GM12878 (cell line): ENCODE measurements at regions not wholly inside any gene's neighbourhood (a gene's known extent, or its start where the extent isn't known, plus 50 kb on each side); places are given as distances from the start of the nearest gene placed in this dataset.

Experiments
- ATAC-seq: fragments of 200-7000 bp; cut with Tn5 transposase; 3 replicates; pipeline ENCODE4 v1.9.1; 2020; ENCODE audit warnings: mild to moderate bottlenecking, moderate library complexity
- BruUV-seq: library from RNA; stranded (reverse); fragments of 400-500 nt; replicated peaks from 2 replicates; lab custom pipeline; 2021; lab: Mats Ljungman, UMichigan
- CTCF ChIA-PET: fragments of 300-600 bp; sonication (Branson Sonifier 250); formaldehyde crosslinking; extraction: SDS; loops from one replicate; lab custom pipeline; 2021; ENCODE audit warnings: inconsistent platforms; lab: Yijun Ruan, JAX
- POLR2A ChIA-PET: fragments of 350-600 bp; formaldehyde crosslinking; extraction: SDS; loops from one replicate; lab custom pipeline; 2021; ENCODE audit warnings: inconsistent platforms; lab: Charles Lee
- RAD21 ChIA-PET: fragments of 300-600 bp; sonication (Branson Sonifier 250); formaldehyde crosslinking; loops from one replicate; lab custom pipeline; 2023; ENCODE audit warnings: antibody characterized with exemption; ENCODE audit not compliant: unreplicated experiment; lab: Charles Lee
- SMC1A ChIA-PET: fragments of 300-600 bp; sonication (Branson Sonifier 250); formaldehyde crosslinking; loops from one replicate; lab custom pipeline; 2023; ENCODE audit not compliant: unreplicated experiment, uncharacterized antibody; lab: Charles Lee
- DNase-seq: peaks from one replicate; pipeline ENCODE4 v3.0.0-alpha.2; 2011; ENCODE audit warnings: low read depth, low spot score
- FAIRE-seq: peaks from 3 replicates; lab custom pipeline; 2011; peaks lifted over from hg19 to GRCh38; lab: Jason Lieb, UNC
- H2AFZ ChIP-seq: 2 replicates; pipeline ENCODE4 v1.6.0; 2011; ENCODE audit warnings: low read depth, low read length, control low read depth; ENCODE audit not compliant: control insufficient read depth
- H3K27ac ChIP-seq: 2 replicates; pipeline ENCODE4 v1.5.1; 2011; ENCODE audit warnings: control low read depth; ENCODE audit not compliant: control insufficient read depth, insufficient read depth
- H3K27me3 ChIP-seq, 2 experiments: replicated peaks in 1 of 2; 2 replicates each; pipeline versions ENCODE4 v1.6.0 to v1.6.1; 2011; ENCODE audit warnings: low read length in 1 of 2; ENCODE audit not compliant: control insufficient read depth in 2 of 2, insufficient read depth in 2 of 2
- H3K36me3 ChIP-seq, 2 experiments: 2 replicates each; pipeline ENCODE4 v1.5.1; 2011; ENCODE audit warnings: low read length in 1 of 2; ENCODE audit not compliant: control insufficient read depth in 2 of 2, insufficient read depth in 2 of 2
- H3K4me1 ChIP-seq: 2 replicates; pipeline ENCODE4 v1.6.1; 2011; ENCODE audit warnings: mild to moderate bottlenecking, low read length, moderate library complexity, mixed read lengths; ENCODE audit not compliant: control insufficient read depth, insufficient read depth
- H3K4me2 ChIP-seq: 2 replicates; pipeline ENCODE4 v1.6.0; 2011; ENCODE audit warnings: control low read depth; ENCODE audit not compliant: control insufficient read depth, insufficient read depth
- H3K4me3 ChIP-seq: fragments of 200-600 bp; sonication (generic); 2 replicates; pipeline ENCODE4 v1.5.1; 2016
- H3K79me2 ChIP-seq: 2 replicates; pipeline ENCODE4 v1.6.0; 2011; ENCODE audit warnings: low read length; ENCODE audit not compliant: control insufficient read depth, insufficient read depth
- H3K9ac ChIP-seq: 2 replicates; pipeline ENCODE4 v1.8.0; 2011; ENCODE audit warnings: low read length, control low read depth, mixed read lengths; ENCODE audit not compliant: control insufficient read depth, insufficient read depth
- H3K9me3 ChIP-seq: replicated peaks from 3 replicates; pipeline ENCODE4 v1.5.1; 2011; ENCODE audit warnings: mild to moderate bottlenecking, low read length; ENCODE audit not compliant: control insufficient read depth, insufficient read depth
- H4K20me1 ChIP-seq: 2 replicates; pipeline ENCODE4 v1.6.0; 2011; ENCODE audit not compliant: control insufficient read depth, insufficient read depth
- ETV6 ChIP-seq, 2 experiments: fragments of 450-650 bp in 1 of 2; IDR thresholded peaks in 1 of 2; conservative IDR thresholded peaks in 1 of 2; 2 replicates each; pipeline ENCODE4 v1.6.1; 2014; ENCODE audit warnings: antibody characterized with exemption in 1 of 2, borderline replicate concordance in 1 of 2, low read depth in 1 of 2, mild to moderate bottlenecking in 1 of 2, moderate library complexity in 1 of 2
- FOXM1 ChIP-seq: IDR thresholded peaks from 2 replicates; pipeline ENCODE4 v1.6.1; 2012; ENCODE audit warnings: low read depth, mild to moderate bottlenecking, inconsistent platforms, low read length, moderate library complexity
- KAT2A ChIP-seq: conservative IDR thresholded peaks from 2 replicates; pipeline ENCODE4 v1.6.1; 2011; ENCODE audit warnings: low read depth, low read length; ENCODE audit not compliant: control insufficient read depth
- MYB ChIP-seq: fragments of 150-350 bp; IDR thresholded peaks from 2 replicates; pipeline ENCODE4 v1.6.1; 2014; ENCODE audit warnings: mild to moderate bottlenecking, low read depth, low read length, borderline replicate concordance
- NFYB ChIP-seq: IDR thresholded peaks from 2 replicates; pipeline ENCODE4 v1.6.1; 2011; ENCODE audit warnings: low read depth, mild to moderate bottlenecking, low read length, improper control_type of control experiment, moderate library complexity; ENCODE audit not compliant: insufficient read depth
- POLR2AphosphoS5 ChIP-seq: IDR thresholded peaks from 2 replicates; pipeline ENCODE4 v1.6.1; 2011; ENCODE audit warnings: mild to moderate bottlenecking, low read length, inconsistent platforms
- RBBP5 ChIP-seq: fragments of 200-600 bp; sonication (generic); conservative IDR thresholded peaks from 2 replicates; pipeline ENCODE4 v1.6.1; 2016
- SIX5 ChIP-seq: IDR thresholded peaks from 2 replicates; pipeline ENCODE4 v1.6.1; 2011; ENCODE audit warnings: mild to moderate bottlenecking, low read depth, low read length, moderate library complexity; ENCODE audit not compliant: severe bottlenecking
- SMAD5 ChIP-seq: IDR thresholded peaks from 2 replicates; pipeline ENCODE4 v1.6.1; 2016; ENCODE audit warnings: antibody characterized with exemption, low read depth
- SREBF1 ChIP-seq: IDR thresholded peaks from 2 replicates; pipeline ENCODE4 v1.6.1; 2012; ENCODE audit warnings: mild to moderate bottlenecking, low read length
- TCF12 ChIP-seq: IDR thresholded peaks from 2 replicates; pipeline ENCODE4 v1.6.1; 2011; ENCODE audit warnings: low read depth, mild to moderate bottlenecking, low read length
- ZNF687 ChIP-seq: fragments of 450-650 bp; IDR thresholded peaks from 2 replicates; pipeline ENCODE4 v1.6.1; 2017; ENCODE audit warnings: mild to moderate bottlenecking, moderate library complexity
- WGBS: methylation state at CpG from one replicate; pipeline ENCODE4 v1.1.6; 2016; ENCODE audit warnings: low lambda C conversion rate; ENCODE audit not compliant: insufficient replicate concordance, insufficient coverage; ENCODE audit errors: missing lambda C conversion rate; 5-methylcytosine and 5-hydroxymethylcytosine counted together
- in situ Hi-C: fragments of 300-500 bp; cut with MboI; formaldehyde crosslinking; loops from 9 replicates; pipeline ENCODE4 v1.14.3; 2018; ENCODE audit warnings: mixed read lengths
- intact Hi-C: fragments of 100-400 bp; cut with micrococcal nuclease; formaldehyde crosslinking; loops from one replicate; pipeline ENCODE4 v1.14.2; 2022; ENCODE audit not compliant: unreplicated experiment
- TF ChIP-seq, protein P1 (sequence below): fragments of 150-350 bp; IDR thresholded peaks from 2 replicates; pipeline ENCODE4 v1.6.1; 2014; ENCODE audit warnings: mild to moderate bottlenecking, low read depth, low read length

GRCh38 chr1:118621839-118622238, 366.3 kb downstream of the TBX15 start:
- no TSS peak for BruUV-seq
- no peak overlapping the region for H3K27ac ChIP-seq
- TF ChIP-seq SREBF1, result no peak
- TF ChIP-seq SMAD5, result no peak
- no peak for TF ChIP-seq FOXM1
- no peak for TF ChIP-seq TCF12
- TF ChIP-seq RBBP5, result no peak
- no peak for TF ChIP-seq MYB
- in situ Hi-C loops, result no loop called here
- no peaks in the 10 kb centered on the region for H3K4me1 ChIP-seq
- no peak overlapping the region for H3K4me3 ChIP-seq
- 94% methylated on average over 1 of the region's 1 CpG for WGBS
- no peak overlapping the region for H3K9ac ChIP-seq
- DNase-seq, result no peak
- intact Hi-C loops, result loop anchor here (10.0 kb wide), 1 partner anchor 313 kb away; no protein-coding TSS in a partner anchor
- H4K20me1 ChIP-seq, result no peaks in the 10 kb centered on the region
- ATAC-seq, result no peak
- H3K4me2 ChIP-seq, result no peak overlapping the region
- H3K79me2 ChIP-seq, result no peaks in the 10 kb centered on the region
- H2AFZ ChIP-seq, result no peak overlapping the region
- no peak for FAIRE-seq
- RAD21 ChIA-PET, result no interaction called here
- POLR2A ChIA-PET, result no interaction called here
- H3K27me3 ChIP-seq, result no peaks in the 10 kb centered on the region
- SMC1A ChIA-PET, result no interaction called here
- CTCF ChIA-PET, result no interaction called here
- H3K9me3 ChIP-seq, result no peaks in the 10 kb centered on the region
- no peaks in the 10 kb centered on the region for H3K36me3 ChIP-seq

DNA sequence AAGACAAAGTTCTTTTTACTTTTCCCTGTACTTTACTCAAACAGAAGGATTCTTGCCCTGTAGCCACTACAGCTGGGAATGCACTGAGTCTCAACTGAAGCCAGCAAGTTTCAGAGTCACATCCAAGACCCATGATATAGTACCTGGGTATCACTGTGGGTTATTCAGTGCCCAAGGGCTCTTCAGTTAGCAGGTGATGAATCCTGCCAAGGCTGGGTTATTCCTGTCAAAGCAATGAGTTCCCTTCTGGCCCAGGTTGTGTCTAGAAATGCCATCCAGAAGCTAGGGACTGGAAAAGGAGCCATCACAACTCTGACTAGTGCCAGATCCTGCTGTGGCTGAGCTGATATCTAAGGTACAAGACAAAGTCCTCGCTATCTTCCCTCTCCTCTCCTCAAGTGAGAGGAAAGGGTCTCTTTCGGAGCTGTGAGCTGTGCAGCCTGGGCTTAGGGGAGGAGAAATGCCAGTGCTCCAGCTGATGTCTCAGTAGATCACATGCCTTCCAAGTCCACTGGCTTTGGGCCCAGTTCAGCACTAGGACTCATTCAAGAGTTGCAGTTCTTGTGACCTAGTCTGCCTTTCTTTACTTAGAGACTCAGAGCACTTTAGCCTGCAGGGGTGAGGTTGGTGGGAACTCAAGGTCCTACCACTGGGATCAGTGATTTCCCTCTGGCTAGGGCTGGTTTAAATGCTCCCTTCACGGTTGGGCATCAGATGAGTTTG, 369.4 kb downstream of the TBX15 start:
- Histone ChIP-seq H3K36me3 (no peaks in the 10 kb centered on the region), H2AFZ (no peak overlapping the region), H3K79me2 (no peaks in the 10 kb centered on the region), H3K4me1 (no peaks in the 10 kb centered on the region), H3K27me3 (no peaks in the 10 kb centered on the region), H3K27ac (no peak overlapping the region), H3K4me2 (no peak overlapping the region), H3K4me3 (no peak overlapping the region), H3K9ac (no peak overlapping the region), H3K9me3 (no peaks in the 10 kb centered on the region), H4K20me1 (no peaks in the 10 kb centered on the region)
- CTCF ChIA-PET, result no interaction called here
- WGBS, result 6% methylated on average over 3 of the region's 3 CpGs
- ATAC-seq (no peak), FAIRE-seq (no peak), DNase-seq (no peak)
- SMC1A ChIA-PET, result no interaction called here
- in situ Hi-C loops, result no loop called here
- POLR2A ChIA-PET, result no interaction called here
- BruUV-seq, result no TSS peak
- RAD21 ChIA-PET, result no interaction called here
- intact Hi-C loops, result no loop called here
- TF ChIP-seq ZNF687 (no peak), KAT2A (no peak), ETV6 (conservative IDR thresholded peaks at IDR 0.05 in 1 of 2, IDR thresholded peaks at IDR 0.05 in 1 of 2; ENCODE audit: borderline replicate concordance in 1 of 2, low read depth in 1 of 2) (no peak), SIX5 (no peak), NFYB (no peak), POLR2AphosphoS5 (no peak)
- TF ChIP-seq, protein P1, sequence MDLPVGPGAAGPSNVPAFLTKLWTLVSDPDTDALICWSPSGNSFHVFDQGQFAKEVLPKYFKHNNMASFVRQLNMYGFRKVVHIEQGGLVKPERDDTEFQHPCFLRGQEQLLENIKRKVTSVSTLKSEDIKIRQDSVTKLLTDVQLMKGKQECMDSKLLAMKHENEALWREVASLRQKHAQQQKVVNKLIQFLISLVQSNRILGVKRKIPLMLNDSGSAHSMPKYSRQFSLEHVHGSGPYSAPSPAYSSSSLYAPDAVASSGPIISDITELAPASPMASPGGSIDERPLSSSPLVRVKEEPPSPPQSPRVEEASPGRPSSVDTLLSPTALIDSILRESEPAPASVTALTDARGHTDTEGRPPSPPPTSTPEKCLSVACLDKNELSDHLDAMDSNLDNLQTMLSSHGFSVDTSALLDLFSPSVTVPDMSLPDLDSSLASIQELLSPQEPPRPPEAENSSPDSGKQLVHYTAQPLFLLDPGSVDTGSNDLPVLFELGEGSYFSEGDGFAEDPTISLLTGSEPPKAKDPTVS, result no peak
